H1 (cell line): ENCODE measurements at regions not wholly inside any gene's neighbourhood (a gene's known extent, or its start where the extent isn't known, plus 50 kb on each side); places are given as distances from the start of the nearest gene placed in this dataset.

ENCODE experiments used
- CTCF ChIA-PET: fragments of 300-600 bp; sonication (Branson Sonifier 250); formaldehyde crosslinking; loops from one replicate; lab custom pipeline; 2021; ENCODE audit not compliant: partially characterized antibody; lab: Charles Lee
- POLR2A ChIA-PET: fragments of 300-600 bp; sonication (Branson Sonifier 250); formaldehyde crosslinking; loops from one replicate; lab custom pipeline; 2021; ENCODE audit warnings: inconsistent platforms; ENCODE audit not compliant: partially characterized antibody; lab: Charles Lee
- DNase-seq, 2 experiments: peaks; one replicate each; pipeline versions ENCODE4 v3.0.0 to v3.0.0-alpha.2; 2010 to 2022; ENCODE audit warnings: low spot score in 2 of 2, low read depth in 1 of 2, mixed read lengths in 1 of 2
- FAIRE-seq: peaks from 2 replicates; lab custom pipeline; 2011; peaks lifted over from hg19 to GRCh38; lab: Jason Lieb, UNC
- H2AFZ ChIP-seq: 2 replicates; pipeline ENCODE4 v1.8.1; 2012; ENCODE audit warnings: low read length, inconsistent platforms
- H2AK5ac ChIP-seq: 2 replicates; pipeline ENCODE4 v1.6.1; 2013; ENCODE audit warnings: low read depth, low read length
- H2BK120ac ChIP-seq: replicated peaks from 2 replicates; pipeline ENCODE3; 2013; ENCODE audit warnings: low read depth, low read length, inconsistent platforms
- H2BK12ac ChIP-seq: 2 replicates; pipeline ENCODE4 v1.6.1; 2013; ENCODE audit warnings: low read depth, low read length
- H2BK15ac ChIP-seq: 2 replicates; pipeline ENCODE4 v1.6.1; 2013; ENCODE audit warnings: low read length
- H2BK20ac ChIP-seq: 2 replicates; pipeline ENCODE4 v1.6.1; 2013; ENCODE audit warnings: low read length
- H2BK5ac ChIP-seq: 2 replicates; pipeline ENCODE4 v1.6.1; 2013; ENCODE audit warnings: low read depth, low read length
- H3K14ac ChIP-seq: 2 replicates; pipeline ENCODE4 v1.6.1; 2013; ENCODE audit warnings: inconsistent platforms; ENCODE audit not compliant: insufficient read length
- H3K18ac ChIP-seq: 2 replicates; pipeline ENCODE4 v1.6.1; 2013; ENCODE audit warnings: low read length; ENCODE audit errors: extremely low read depth
- H3K23ac ChIP-seq: 2 replicates; pipeline ENCODE4 v1.6.1; 2013; ENCODE audit warnings: inconsistent platforms; ENCODE audit not compliant: insufficient read length
- H3K23me2 ChIP-seq: 2 replicates; pipeline ENCODE4 v1.6.1; 2013; ENCODE audit warnings: low read depth, low read length
- H3K27ac ChIP-seq: 2 replicates; pipeline ENCODE4 v1.6.1; 2011; ENCODE audit warnings: low read depth, low read length, inconsistent platforms
- H3K27me3 ChIP-seq, 4 experiments: replicated peaks in 1 of 4; 1 replicate in 1 of 4; 2 replicates in 3 of 4; pipeline versions ENCODE4 v1.6.1 to v1.8.1; 2011 to 2013; ENCODE audit warnings: low read length in 3 of 4, mild to moderate bottlenecking in 3 of 4, inconsistent platforms in 2 of 4, mixed read lengths in 2 of 4, moderate library complexity in 1 of 4; ENCODE audit not compliant: control insufficient read depth in 3 of 4, insufficient read depth in 3 of 4; ENCODE audit errors: extremely low read depth in 1 of 4
- H3K36me3 ChIP-seq, 4 experiments: 2 replicates each; pipeline versions ENCODE4 v1.6.1 to v1.8.1; 2011 to 2013; ENCODE audit warnings: mild to moderate bottlenecking in 4 of 4, low read length in 3 of 4, moderate library complexity in 2 of 4, control low read depth in 1 of 4, inconsistent platforms in 1 of 4; ENCODE audit not compliant: insufficient read depth in 4 of 4, control insufficient read depth in 2 of 4
- H3K4ac ChIP-seq: replicated peaks from 2 replicates; pipeline ENCODE3; 2013; ENCODE audit warnings: low read length, low read depth, mixed read lengths, inconsistent platforms; ENCODE audit not compliant: insufficient read length
- H3K4me1 ChIP-seq, 4 experiments: replicated peaks in 1 of 4; 1 replicate in 1 of 4; 2 replicates in 3 of 4; pipeline versions ENCODE4 v1.6.1 to v1.8.1; 2011 to 2013; ENCODE audit warnings: low read length in 3 of 4, inconsistent platforms in 2 of 4, mixed read lengths in 1 of 4; ENCODE audit not compliant: insufficient read depth in 4 of 4, control insufficient read depth in 3 of 4
- H3K4me2 ChIP-seq, 2 experiments: 2 replicates each; pipeline versions ENCODE4 v1.6.1 to v1.8.1; 2011 to 2013; ENCODE audit warnings: low read depth in 2 of 2, low read length in 2 of 2, control low read depth in 1 of 2, inconsistent platforms in 1 of 2, mild to moderate bottlenecking in 1 of 2; ENCODE audit not compliant: insufficient read depth in 1 of 2
- H3K4me3 ChIP-seq, 4 experiments: fragments of 200-600, 300-600 bp in 1 of 4; sonication (generic), shearing (Covaris generic), sonication (Bioruptor Twin) in 1 of 4; 2 replicates each; pipeline versions ENCODE4 v1.5.1 to v1.8.1; 2011 to 2016; ENCODE audit warnings: low read length in 4 of 4, low read depth in 3 of 4, control low read depth in 2 of 4, inconsistent platforms in 2 of 4, mild to moderate bottlenecking in 2 of 4, mixed read lengths in 1 of 4, moderate library complexity in 1 of 4; ENCODE audit not compliant: insufficient read depth in 2 of 4; ENCODE audit errors: extremely low read depth in 1 of 4
- H3K56ac ChIP-seq: replicated peaks from 2 replicates; pipeline ENCODE3; 2013; ENCODE audit warnings: low read depth, mild to moderate bottlenecking, mixed read lengths, low read length, inconsistent platforms; ENCODE audit not compliant: insufficient read length
- H3K79me1 ChIP-seq: 2 replicates; pipeline ENCODE4 v1.6.1; 2013; ENCODE audit warnings: low read depth, low read length, control low read depth
- H3K79me2 ChIP-seq, 2 experiments: 2 replicates each; pipeline versions ENCODE4 v1.6.1 to v1.8.1; 2012 to 2013; ENCODE audit warnings: low read length in 2 of 2, mild to moderate bottlenecking in 2 of 2, inconsistent platforms in 1 of 2; ENCODE audit not compliant: insufficient read depth in 2 of 2, control insufficient read depth in 1 of 2
- H3K9ac ChIP-seq, 4 experiments: replicated peaks in 1 of 4; 1 replicate in 1 of 4; 2 replicates in 3 of 4; pipeline versions ENCODE4 v1.6.1 to v1.8.1; 2011 to 2013; ENCODE audit warnings: low read depth in 3 of 4, low read length in 3 of 4, control low read depth in 2 of 4, mild to moderate bottlenecking in 2 of 4, moderate library complexity in 2 of 4, inconsistent platforms in 1 of 4; ENCODE audit errors: extremely low read depth in 1 of 4
- H3K9me3 ChIP-seq, 2 experiments: 2 replicates each; pipeline versions ENCODE4 v1.6.1 to v1.8.1; 2012 to 2013; ENCODE audit warnings: mild to moderate bottlenecking in 2 of 2, moderate library complexity in 2 of 2, control low read depth in 1 of 2, inconsistent platforms in 1 of 2, low read depth in 1 of 2, low read length in 1 of 2, mixed read lengths in 1 of 2; ENCODE audit not compliant: insufficient read depth in 2 of 2
- H4K20me1 ChIP-seq, 2 experiments: replicated peaks in 1 of 2; 2 replicates each; pipeline versions ENCODE3 to v1.8.1; 2011 to 2013; ENCODE audit warnings: inconsistent platforms in 2 of 2, low read length in 2 of 2, mild to moderate bottlenecking in 1 of 2; ENCODE audit not compliant: insufficient read depth in 2 of 2, control insufficient read depth in 1 of 2
- H4K5ac ChIP-seq: 2 replicates; pipeline ENCODE4 v1.6.1; 2013; ENCODE audit warnings: low read length, low read depth, mixed read lengths, inconsistent platforms; ENCODE audit not compliant: insufficient read length
- H4K8ac ChIP-seq: 2 replicates; pipeline ENCODE4 v1.8.0; 2013; ENCODE audit warnings: mild to moderate bottlenecking, moderate library complexity, low read length, inconsistent platforms; ENCODE audit not compliant: insufficient read depth; ENCODE audit errors: extremely low read depth
- H4K91ac ChIP-seq: replicated peaks from 2 replicates; pipeline ENCODE3; 2013; ENCODE audit warnings: low read length, mixed read lengths, inconsistent platforms; ENCODE audit not compliant: insufficient read length
- BRCA1 ChIP-seq: IDR thresholded peaks from 2 replicates; pipeline ENCODE4 v1.6.1; 2012; ENCODE audit warnings: low read depth, low read length, improper control_type of control experiment
- CBX8 ChIP-seq: fragments of 300-800, 300-1000 bp; sonication (generic); IDR thresholded peaks from 2 replicates; pipeline ENCODE4 v1.7.1; 2016; ENCODE audit warnings: low read depth, low read length, borderline replicate concordance
- CHD1 ChIP-seq: IDR thresholded peaks from 2 replicates; pipeline ENCODE4 v1.6.1; 2012; ENCODE audit warnings: low read depth, low read length, improper control_type of control experiment
- CREB1 ChIP-seq: IDR thresholded peaks from 2 replicates; pipeline ENCODE4 v1.6.1; 2012; ENCODE audit warnings: inconsistent platforms
- FOSL1 ChIP-seq: IDR thresholded peaks from 2 replicates; pipeline ENCODE4 v1.6.1; 2011; ENCODE audit warnings: mild to moderate bottlenecking, low read depth, low read length, moderate library complexity; ENCODE audit not compliant: insufficient read depth
- GTF2F1 ChIP-seq: IDR thresholded peaks from 2 replicates; pipeline ENCODE4 v1.6.1; 2012; ENCODE audit warnings: low read depth, low read length, improper control_type of control experiment, borderline replicate concordance
- HDAC2 ChIP-seq, 2 experiments: fragments of 300-600 bp in 1 of 2; sonication (generic) in 1 of 2; IDR thresholded peaks; 2 replicates each; pipeline ENCODE4 v1.6.1; 2011 to 2012; ENCODE audit warnings: low read depth in 2 of 2, low read length in 2 of 2, mild to moderate bottlenecking in 2 of 2, moderate library complexity in 2 of 2, borderline replicate concordance in 1 of 2, inconsistent platforms in 1 of 2
- JUN ChIP-seq: IDR thresholded peaks from 2 replicates; pipeline ENCODE4 v1.6.1; 2011; ENCODE audit warnings: low read depth, mild to moderate bottlenecking, improper control_type of control experiment, low read length
- MAX ChIP-seq: IDR thresholded peaks from 2 replicates; pipeline ENCODE4 v1.6.1; 2012; ENCODE audit warnings: inconsistent platforms
- NANOG ChIP-seq: IDR thresholded peaks from 2 replicates; pipeline ENCODE4 v1.6.1; 2011; ENCODE audit warnings: low read length, low read depth, mild to moderate bottlenecking, inconsistent platforms; ENCODE audit not compliant: insufficient read depth, poor library complexity, severe bottlenecking
- POLR2A ChIP-seq, 2 experiments: IDR thresholded peaks; 1 replicate in 1 of 2; 2 replicates in 1 of 2; pipeline ENCODE4 v1.6.1; 2011; ENCODE audit warnings: low read depth in 2 of 2, low read length in 2 of 2, mild to moderate bottlenecking in 2 of 2; ENCODE audit errors: control extremely low read depth in 1 of 2
- SP1 ChIP-seq: IDR thresholded peaks from 2 replicates; pipeline ENCODE4 v1.6.1; 2011; ENCODE audit warnings: low read depth, low read length
- SP4 ChIP-seq: IDR thresholded peaks from 2 replicates; pipeline ENCODE4 v1.6.1; 2012; ENCODE audit warnings: low read length, inconsistent platforms
- USF2 ChIP-seq: IDR thresholded peaks from 2 replicates; pipeline ENCODE4 v1.6.1; 2011; ENCODE audit warnings: low read length, improper control_type of control experiment
- WGBS, 2 experiments: shearing (Covaris generic) in 1 of 2; methylation state at CpG; one replicate each; pipeline versions ENCODE4 v1.1.6 to v1.1.7; 2013 to 2015; ENCODE audit warnings: low lambda C conversion rate in 2 of 2, mixed read lengths in 2 of 2, inconsistent platforms in 1 of 2, low coverage in 1 of 2, missing lambda C conversion rate in 1 of 2; ENCODE audit not compliant: insufficient replicate concordance in 2 of 2, insufficient coverage in 1 of 2, insufficient read length in 1 of 2; ENCODE audit errors: extremely low coverage in 1 of 2, missing lambda C conversion rate in 1 of 2; 5-methylcytosine and 5-hydroxymethylcytosine counted together

GRCh38 chrX:77087529-77088169, 359.5 kb upstream of the FGF16 start:
- Histone ChIP-seq H3K36me3 (no peaks in the 10 kb centered on the region), H2BK20ac (no peak overlapping the region), H4K5ac (no peak overlapping the region), H3K4ac (no peak overlapping the region), H3K4me3 (no peak overlapping the region), H3K23ac (no peak overlapping the region), H3K4me2 (no peak overlapping the region), H3K23me2 (no peaks in the 10 kb centered on the region), H2BK12ac (no peak overlapping the region), H2BK15ac (no peak overlapping the region), H2BK5ac (no peak overlapping the region), H2BK120ac (no peak overlapping the region), H4K20me1 (no peaks in the 10 kb centered on the region), H3K9ac (no peak overlapping the region), H3K27me3 (no peaks in the 10 kb centered on the region), H4K91ac (no peak overlapping the region), H3K79me1 (no peaks in the 10 kb centered on the region), H2AFZ (no peak overlapping the region), H3K14ac (no peak overlapping the region), H3K79me2 (no peaks in the 10 kb centered on the region), H2AK5ac (no peak overlapping the region), H3K4me1 (no peaks in the 10 kb centered on the region), H3K56ac (no peak overlapping the region), H3K9me3 (no peaks in the 10 kb centered on the region), H4K8ac (no peak overlapping the region), H3K18ac (no peak overlapping the region), H3K27ac (no peak overlapping the region)
- WGBS, 2 experiments: 91% methylated on average over 7 of the region's 7 CpGs; no CpG with 5 or more reads in 1 of the 2 experiments
- no peak for FAIRE-seq
- no peak for DNase-seq
- CTCF ChIA-PET: no interaction called here
- POLR2A ChIA-PET: no interaction called here
- no peak for TF ChIP-seq CBX8
- no peak for TF ChIP-seq CHD1
- no peak for TF ChIP-seq SP1
- TF ChIP-seq MAX: no peak
- TF ChIP-seq HDAC2 (IDR thresholded peaks at IDR 0.05; ENCODE audit: borderline replicate concordance in 1 of 2, low read depth in 2 of 2, low read length in 2 of 2): no peak
- no peak for TF ChIP-seq USF2
- no peak for TF ChIP-seq SP4
- TF ChIP-seq FOSL1: no peak
- TF ChIP-seq POLR2A (IDR thresholded peaks at IDR 0.05; ENCODE audit: control extremely low read depth in 1 of 2, low read depth in 2 of 2, low read length in 2 of 2): no peak
- TF ChIP-seq BRCA1: no peak
- no peak for TF ChIP-seq JUN
- TF ChIP-seq GTF2F1: no peak
- TF ChIP-seq NANOG: no peak
- TF ChIP-seq CREB1: no peak
